Activated CD8-positive, alpha-beta T cell treated with anti-CD3 and anti-CD28 coated beads for 36 hours (primary cell): ENCODE measurements at regions not wholly inside any gene's neighbourhood (a gene's known extent, or its start where the extent isn't known, plus 50 kb on each side); places are given as distances from the start of the nearest gene placed in this dataset.

ENCODE experiments used
- ATAC-seq: fragments of 200-7000 bp; cut with Tn5 transposase; one replicate; pipeline ENCODE4 v1.10.0; 2021; ENCODE audit warnings: mild to moderate bottlenecking, moderate library complexity
- CTCF ChIA-PET: fragments of 350-600 bp; sonication (Branson Sonifier 250); formaldehyde crosslinking; loops from one replicate; lab custom pipeline; 2021; ENCODE audit warnings: antibody characterized with exemption; lab: Charles Lee
- POLR2A ChIA-PET: fragments of 350-600 bp; sonication (Branson Sonifier 250); formaldehyde crosslinking; loops from one replicate; lab custom pipeline; 2021; ENCODE audit warnings: antibody characterized with exemption; lab: Charles Lee
- DNase-seq: peaks from one replicate; pipeline ENCODE4 v3.0.0-alpha.2; 2020
- H3K27ac Mint-ChIP-seq: one replicate; pipeline ENCODE4 v1.8.0; 2021; ENCODE audit warnings: mild to moderate bottlenecking, mixed read lengths
- H3K27me3 Mint-ChIP-seq: one replicate; pipeline ENCODE4 v1.8.0; 2021; ENCODE audit warnings: mixed read lengths
- H3K36me3 Mint-ChIP-seq: one replicate; pipeline ENCODE4 v1.8.0; 2021; ENCODE audit warnings: low read depth, mixed read lengths
- H3K4me1 Mint-ChIP-seq: one replicate; pipeline ENCODE4 v1.8.0; 2021; ENCODE audit warnings: low read depth, mixed read lengths
- H3K4me3 Mint-ChIP-seq: one replicate; pipeline ENCODE4 v1.8.0; 2021; ENCODE audit warnings: mild to moderate bottlenecking, moderate library complexity, mixed read lengths
- H3K9me3 Mint-ChIP-seq: one replicate; pipeline ENCODE4 v1.8.0; 2021; ENCODE audit warnings: mixed read lengths
- intact Hi-C: fragments of 100-400 bp; cut with micrococcal nuclease; formaldehyde crosslinking; loops from one replicate; pipeline ENCODE4 v1.10.0; 2022
- TF ChIP-seq, protein P1 (sequence below): fragments of 200-600 bp; IDR thresholded peaks from one replicate; pipeline ENCODE4 v1.8.0; 2022; ENCODE audit warnings: antibody characterized with exemption, mild to moderate bottlenecking

DNA sequence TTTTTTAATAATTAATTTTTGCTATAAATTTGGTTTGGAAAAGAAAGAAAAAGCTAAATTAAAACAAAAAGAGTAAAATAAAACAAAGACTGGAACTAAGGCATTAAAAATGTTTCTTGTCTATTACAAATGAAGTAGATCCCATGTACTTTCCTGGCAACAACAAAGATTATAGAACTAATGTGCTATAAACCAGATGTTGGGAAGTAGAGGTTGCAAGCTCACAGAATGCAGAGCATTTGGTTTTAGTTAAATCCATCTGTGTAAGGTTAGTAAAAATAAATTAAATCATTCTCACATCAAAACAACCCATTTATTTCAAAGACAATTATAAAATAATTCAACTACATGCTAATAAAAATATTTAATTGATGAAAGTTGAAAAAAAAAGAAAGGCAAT is 157.2 kb upstream of the ZC3H15 start:
- DNase-seq (no peak), ATAC-seq (no peak)
- ChIA-PET CTCF (no interaction called here), POLR2A (interaction anchor here (0.6 kb wide), 1 partner anchor 121 kb away, joined by 3 read pairs; no protein-coding TSS in a partner anchor)
- Mint-ChIP-seq H3K9me3 (peaks cover 3% of the 10 kb centered on the region), H3K27ac (no peak overlapping the region), H3K36me3 (peaks cover under 1% of the 10 kb centered on the region), H3K4me3 (no peak overlapping the region), H3K4me1 (no peaks in the 10 kb centered on the region), H3K27me3 (no peaks in the 10 kb centered on the region)
- TF ChIP-seq, protein P1, sequence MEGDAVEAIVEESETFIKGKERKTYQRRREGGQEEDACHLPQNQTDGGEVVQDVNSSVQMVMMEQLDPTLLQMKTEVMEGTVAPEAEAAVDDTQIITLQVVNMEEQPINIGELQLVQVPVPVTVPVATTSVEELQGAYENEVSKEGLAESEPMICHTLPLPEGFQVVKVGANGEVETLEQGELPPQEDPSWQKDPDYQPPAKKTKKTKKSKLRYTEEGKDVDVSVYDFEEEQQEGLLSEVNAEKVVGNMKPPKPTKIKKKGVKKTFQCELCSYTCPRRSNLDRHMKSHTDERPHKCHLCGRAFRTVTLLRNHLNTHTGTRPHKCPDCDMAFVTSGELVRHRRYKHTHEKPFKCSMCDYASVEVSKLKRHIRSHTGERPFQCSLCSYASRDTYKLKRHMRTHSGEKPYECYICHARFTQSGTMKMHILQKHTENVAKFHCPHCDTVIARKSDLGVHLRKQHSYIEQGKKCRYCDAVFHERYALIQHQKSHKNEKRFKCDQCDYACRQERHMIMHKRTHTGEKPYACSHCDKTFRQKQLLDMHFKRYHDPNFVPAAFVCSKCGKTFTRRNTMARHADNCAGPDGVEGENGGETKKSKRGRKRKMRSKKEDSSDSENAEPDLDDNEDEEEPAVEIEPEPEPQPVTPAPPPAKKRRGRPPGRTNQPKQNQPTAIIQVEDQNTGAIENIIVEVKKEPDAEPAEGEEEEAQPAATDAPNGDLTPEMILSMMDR: no peak
- intact Hi-C loops: no loop called here

DNA sequence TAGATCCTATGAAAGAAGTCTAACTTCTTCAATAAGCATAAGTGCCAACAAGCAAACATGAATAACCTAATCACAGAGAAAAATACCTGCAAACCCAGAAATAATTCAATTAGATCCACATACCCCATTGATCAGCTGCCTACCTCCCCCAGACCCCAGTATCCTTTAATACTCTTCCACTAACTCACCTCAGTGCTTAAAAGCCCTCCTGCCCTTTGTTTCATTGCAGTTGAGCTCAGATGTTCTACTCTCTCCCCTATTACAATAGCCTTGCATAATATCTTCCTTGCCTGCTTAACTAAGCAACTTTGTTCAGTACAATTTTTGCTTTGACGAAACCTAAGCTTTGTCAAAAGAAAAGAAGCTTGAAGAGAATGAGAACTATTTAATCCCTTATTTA is 156.0 kb upstream of the ZC3H15 start:
- Mint-ChIP-seq H3K4me3 (no peak overlapping the region), H3K4me1 (no peaks in the 10 kb centered on the region), H3K9me3 (peaks cover 7% of the 10 kb centered on the region), H3K27me3 (no peaks in the 10 kb centered on the region), H3K36me3 (peaks cover 3% of the 10 kb centered on the region), H3K27ac (no peak overlapping the region)
- intact Hi-C loops: no loop called here
- TF ChIP-seq, protein P1: no peak
- ATAC-seq: no peak
- POLR2A ChIA-PET: no interaction called here
- no peak for DNase-seq
- CTCF ChIA-PET: no interaction called here

DNA sequence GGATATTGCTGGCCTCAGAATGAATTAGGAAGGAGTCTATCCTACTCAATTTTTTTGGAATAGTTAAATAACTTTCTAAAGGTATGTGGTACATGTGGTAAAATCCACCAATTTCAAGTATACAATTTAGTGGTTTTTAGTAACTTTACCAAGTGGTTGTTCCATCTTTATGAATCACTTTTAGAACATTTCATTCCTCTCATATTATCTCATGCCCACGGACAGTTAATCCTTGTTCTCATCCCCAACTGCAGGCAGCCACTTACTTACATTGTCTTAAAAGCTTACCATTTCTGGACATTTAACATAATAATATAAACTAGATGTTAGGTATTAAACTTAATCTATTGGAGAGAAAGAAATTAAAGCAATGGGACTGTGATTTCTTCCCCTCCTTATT is 146.3 kb upstream of the ZC3H15 start:
- Mint-ChIP-seq H3K36me3 (peaks cover 11% of the 10 kb centered on the region), H3K4me3 (no peak overlapping the region), H3K4me1 (no peaks in the 10 kb centered on the region), H3K27ac (no peak overlapping the region), H3K27me3 (no peaks in the 10 kb centered on the region), H3K9me3 (peaks cover 12% of the 10 kb centered on the region)
- intact Hi-C loops: no loop called here
- ATAC-seq (no peak), DNase-seq (no peak)
- TF ChIP-seq, protein P1: no peak
- ChIA-PET POLR2A (no interaction called here), CTCF (interaction anchor here (0.8 kb wide), 1 partner anchor 281 kb away, joined by 3 read pairs; no protein-coding TSS in a partner anchor)

DNA sequence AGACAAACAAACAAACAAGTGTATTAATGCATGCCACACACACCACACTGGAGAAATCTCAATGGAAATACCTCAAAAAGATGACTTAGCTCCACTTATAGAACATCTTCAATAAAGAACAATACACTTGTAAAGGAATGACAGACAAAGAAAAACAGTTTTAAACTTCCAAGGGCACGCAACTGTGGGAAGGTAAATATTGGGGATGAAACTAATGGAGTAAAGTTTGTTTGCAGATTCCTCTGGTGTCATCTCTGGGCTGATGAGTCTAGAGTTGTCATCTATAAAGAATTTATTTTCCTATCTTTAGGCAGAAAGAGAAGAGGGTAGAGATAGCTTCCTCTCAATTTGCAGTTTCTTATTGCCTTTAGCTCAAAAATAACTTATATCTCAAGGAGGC is 144.0 kb upstream of the ZC3H15 start:
- ChIA-PET CTCF (no interaction called here), POLR2A (no interaction called here)
- Mint-ChIP-seq H3K27me3 (no peaks in the 10 kb centered on the region), H3K4me1 (no peaks in the 10 kb centered on the region), H3K4me3 (no peak overlapping the region), H3K27ac (no peak overlapping the region), H3K9me3 (peaks cover 9% of the 10 kb centered on the region), H3K36me3 (peaks cover 18% of the 10 kb centered on the region)
- intact Hi-C loops: no loop called here
- TF ChIP-seq, protein P1: no peak
- ATAC-seq (no peak), DNase-seq (no peak)

DNA sequence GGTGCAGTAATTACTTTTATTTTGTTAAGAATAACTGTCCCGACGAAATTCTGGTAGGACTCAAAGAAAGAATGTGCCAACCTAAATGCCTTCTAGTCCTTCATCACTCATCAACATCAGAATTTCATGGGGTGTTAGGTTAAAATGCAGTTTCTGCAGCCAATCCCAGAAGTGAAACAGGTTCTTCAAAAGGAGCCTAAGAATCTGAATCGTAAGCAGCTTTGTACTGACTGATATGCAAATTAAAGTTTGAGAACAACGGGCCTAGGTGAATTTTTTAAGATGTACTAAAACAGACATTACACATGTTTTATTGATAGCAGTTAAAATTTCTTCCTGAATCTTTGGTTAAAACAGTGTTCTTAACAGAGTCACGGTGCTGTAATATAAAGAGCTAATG is 140.3 kb upstream of the ZC3H15 start:
- Mint-ChIP-seq H3K9me3 (peaks cover 2% of the 10 kb centered on the region), H3K27me3 (no peaks in the 10 kb centered on the region), H3K4me3 (no peak overlapping the region), H3K27ac (no peak overlapping the region), H3K36me3 (peaks cover 16% of the 10 kb centered on the region), H3K4me1 (no peaks in the 10 kb centered on the region)
- TF ChIP-seq, protein P1: no peak
- intact Hi-C loops: no loop called here
- CTCF ChIA-PET: no interaction called here
- DNase-seq (no peak), ATAC-seq (no peak)
- POLR2A ChIA-PET: no interaction called here
